HG03520 (cell line): ENCODE measurements at regions not wholly inside any gene's neighbourhood (a gene's known extent, or its start where the extent isn't known, plus 50 kb on each side); places are given as distances from the start of the nearest gene placed in this dataset.
"Not testable (repeated sequence)": the region's sequence is repeated elsewhere in the genome, so short reads cannot be mapped to it uniquely, and the experiment has no call there.

Source experiments
- ATAC-seq: cut with Tn5 transposase; IDR thresholded peaks from one replicate; pipeline ENCODE4 v1.9.1; 2021; ENCODE audit warnings: mild to moderate bottlenecking, moderate library complexity; ENCODE audit not compliant: unreplicated experiment

GRCh38 chrX:43345166-43345565 is 310.9 kb upstream of the MAOA start:
- no peak for ATAC-seq

DNA sequence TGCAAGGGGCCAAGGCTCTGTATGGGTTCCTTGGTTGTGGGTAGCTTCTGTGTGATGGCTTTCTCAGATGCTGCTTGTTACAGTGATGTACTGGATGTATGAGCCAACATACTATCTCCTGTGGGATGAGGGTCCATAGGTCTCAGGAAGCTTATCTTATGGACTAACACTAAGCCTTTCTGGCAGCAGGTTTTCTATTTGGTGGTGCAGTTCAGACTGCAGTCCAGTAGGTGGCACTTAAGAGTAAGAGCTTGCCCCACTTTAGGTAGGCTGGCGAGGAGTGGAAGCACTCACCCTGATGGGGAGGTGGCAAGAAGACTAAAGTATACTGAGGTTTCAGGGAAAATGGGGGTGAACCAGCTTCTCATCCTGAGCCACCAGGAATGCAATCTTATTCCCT is 306.7 kb upstream of the MAOA start:
- ATAC-seq: peak; percentile 67

DNA sequence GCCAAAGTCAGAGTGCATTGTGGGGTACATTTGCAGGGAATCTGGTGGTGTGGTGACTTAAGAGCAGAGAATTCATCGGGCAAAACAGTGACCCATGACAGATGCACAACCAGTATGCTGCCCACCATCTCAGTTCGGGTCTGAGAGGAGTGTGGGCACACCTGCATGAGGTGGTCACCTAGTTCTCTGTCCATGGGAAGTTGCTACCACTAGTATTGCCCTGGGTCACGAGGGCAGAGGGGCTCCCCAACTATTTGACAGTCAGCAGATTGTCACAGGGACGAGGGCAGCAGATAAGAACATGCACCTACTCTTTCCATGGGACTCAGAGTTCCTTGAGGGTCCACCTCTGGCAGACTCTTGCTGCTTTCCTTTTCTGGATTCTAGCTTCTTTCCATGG is 305.2 kb upstream of the MAOA start:
- no peak for ATAC-seq

- no peak for ATAC-seq
Measured at GRCh38 chrX:43357741-43358140, 298.4 kb upstream of the MAOA start.

DNA sequence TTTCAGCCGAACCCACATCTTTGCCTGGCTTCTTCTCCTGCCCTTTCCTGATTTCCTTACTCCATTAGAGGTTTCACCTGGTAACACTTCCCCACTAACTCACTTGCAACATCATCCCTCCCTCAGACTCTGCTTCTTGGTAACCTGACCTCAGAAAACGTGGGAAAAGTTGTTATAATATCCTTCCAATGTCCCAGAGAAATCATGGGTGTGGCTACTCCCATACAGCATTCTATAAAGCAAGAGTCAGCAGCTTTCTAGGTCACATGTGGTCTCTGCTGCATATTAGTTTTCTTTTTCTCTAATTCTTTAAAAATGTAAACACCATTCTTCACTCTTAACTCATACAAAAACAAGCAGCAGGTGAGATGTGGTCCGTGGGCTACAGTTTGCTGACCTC is 283.1 kb upstream of the MAOA start:
- no peak for ATAC-seq

DNA sequence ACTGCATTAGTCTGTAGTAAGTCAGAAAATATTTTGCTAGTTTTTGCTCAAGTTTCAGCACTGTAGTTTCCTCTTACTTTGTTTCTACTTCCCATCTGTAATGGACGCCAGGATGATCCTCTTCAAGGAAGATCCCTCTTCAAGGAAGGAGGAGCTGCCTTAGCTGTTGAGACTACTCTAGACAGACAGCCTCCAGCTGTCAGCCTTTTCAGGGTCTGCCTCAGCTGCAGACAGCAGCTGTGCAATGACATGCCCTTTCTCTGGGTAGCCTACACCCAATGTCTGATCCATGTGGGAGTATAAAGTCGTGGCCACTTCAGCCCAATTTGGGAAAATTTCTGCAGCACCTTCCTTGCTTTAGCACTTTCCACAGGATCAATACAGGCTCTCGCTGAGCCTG is 281.0 kb upstream of the MAOA start:
- ATAC-seq: no peak

DNA sequence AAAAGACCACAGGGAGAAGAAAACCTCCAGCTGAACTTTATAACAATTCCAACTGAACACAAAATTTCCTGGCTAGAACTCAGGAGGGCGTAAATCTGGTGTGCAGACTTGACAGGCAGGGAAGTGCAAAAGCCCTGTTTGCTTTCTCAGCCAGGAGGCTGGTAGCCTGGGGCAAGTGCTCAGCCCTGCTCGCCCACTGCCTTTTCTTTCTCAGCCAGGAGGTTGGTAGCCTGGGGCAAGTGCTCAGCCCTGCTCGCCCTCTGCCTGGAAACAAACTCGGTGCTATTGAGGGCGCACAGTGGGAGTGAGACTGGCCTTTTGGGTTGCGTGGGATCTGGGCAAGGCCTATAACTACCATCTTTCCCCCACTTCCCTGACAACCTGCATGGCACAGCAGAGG is 275.4 kb upstream of the MAOA start:
- ATAC-seq: no peak

- no peak for ATAC-seq
Measured at GRCh38 chrX:43386875-43387274, 269.2 kb upstream of the MAOA start.

DNA sequence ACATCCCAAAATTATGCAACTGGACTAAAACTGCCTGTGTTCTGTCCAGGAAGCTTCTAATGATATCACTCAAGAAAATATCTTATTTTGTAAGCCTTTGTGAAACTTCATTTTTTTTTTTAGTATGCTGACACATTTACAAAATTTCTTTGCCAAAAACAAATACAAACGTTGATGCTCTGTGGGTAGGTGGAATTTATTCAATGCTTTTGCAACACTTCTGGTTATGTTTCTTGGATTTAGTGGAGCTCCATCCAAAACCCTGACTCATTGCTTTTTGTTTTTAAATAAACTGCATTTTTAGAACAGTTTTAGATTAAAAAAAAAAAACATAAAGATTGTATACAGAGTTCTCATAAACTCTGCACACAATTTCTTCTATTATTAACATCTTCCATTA is 250.9 kb upstream of the MAOA start:
- ATAC-seq: no peak

GRCh38 chrX:43423876-43424275 is 232.2 kb upstream of the MAOA start:
- no peak for ATAC-seq

- ATAC-seq: no peak
Measured at GRCh38 chrX:43436517-43436916, 219.6 kb upstream of the MAOA start.

- no peak for ATAC-seq
Measured at GRCh38 chrX:43446752-43447151, 209.3 kb upstream of the MAOA start.

DNA sequence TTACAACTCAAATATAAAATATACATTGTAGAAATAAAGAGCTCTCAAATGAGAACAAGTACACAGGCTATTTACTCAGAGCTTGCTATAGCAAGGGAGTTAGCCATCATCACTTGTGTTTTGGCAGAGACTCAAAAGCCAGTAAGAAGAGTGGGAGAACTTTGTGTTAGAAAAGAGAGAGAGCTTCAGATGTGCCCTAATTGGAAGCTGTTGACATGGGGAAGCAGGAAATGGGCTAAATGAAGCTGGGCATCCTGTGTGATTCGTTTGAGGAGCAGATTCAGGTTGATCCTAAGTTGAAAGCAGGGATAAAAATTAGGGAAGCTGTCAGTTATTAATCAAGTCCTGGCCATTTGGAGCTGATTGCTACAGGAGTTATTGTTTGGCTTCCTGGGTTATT is 207.4 kb upstream of the MAOA start:
- no peak for ATAC-seq

DNA sequence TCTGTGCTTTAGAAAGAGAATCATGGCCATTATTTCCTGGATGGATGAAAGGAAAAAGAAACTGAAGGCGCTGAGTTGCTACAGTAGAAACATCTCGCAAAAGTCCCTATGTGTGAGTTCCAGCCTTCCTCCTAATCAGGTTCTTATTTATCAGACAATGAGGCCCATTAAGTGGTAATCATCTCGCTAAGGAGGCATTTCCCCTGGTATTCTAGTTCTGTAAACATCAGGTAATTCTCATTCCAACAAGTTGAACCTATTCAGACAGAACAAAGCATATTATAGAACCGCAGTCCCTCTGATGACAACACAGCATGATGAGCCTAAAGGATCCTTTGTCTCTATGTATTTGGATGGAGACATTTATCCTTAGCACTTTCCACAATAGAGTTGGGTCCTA is 205.7 kb upstream of the MAOA start:
- no peak for ATAC-seq

- not testable (repeated sequence) for ATAC-seq
Measured at GRCh38 chrX:43451976-43452686, 204.0 kb upstream of the MAOA start.

GRCh38 chrX:43456063-43456462 is 200.0 kb upstream of the MAOA start:
- ATAC-seq: no peak

- no peak for ATAC-seq
Measured at GRCh38 chrX:43456906-43457305, 199.2 kb upstream of the MAOA start.

GRCh38 chrX:43467608-43468234 is 188.4 kb upstream of the MAOA start:
- no peak for ATAC-seq

GRCh38 chrX:43469391-43470054 is 186.6 kb upstream of the MAOA start:
- peak; percentile 72 for ATAC-seq

- ATAC-seq: no peak
Measured at GRCh38 chrX:43474321-43474720, 181.8 kb upstream of the MAOA start.

DNA sequence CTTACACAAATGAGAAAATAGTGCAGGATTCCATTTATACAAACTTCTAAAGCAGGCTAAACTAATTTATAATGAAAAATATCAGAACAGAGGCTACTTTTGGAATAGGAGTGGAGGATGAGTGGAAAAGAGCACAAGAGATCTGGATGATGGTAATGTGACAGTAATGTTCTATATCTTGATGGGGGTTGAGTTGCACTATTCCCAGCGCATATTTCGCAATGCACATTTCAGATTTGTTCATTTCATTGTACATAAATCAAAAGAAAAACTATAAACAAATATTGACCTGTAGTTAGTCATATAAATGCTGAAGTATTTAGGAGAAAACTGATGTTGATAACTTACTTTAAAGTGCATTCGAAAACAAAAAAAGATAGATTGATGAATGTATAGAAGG is 177.0 kb upstream of the MAOA start:
- no peak for ATAC-seq

DNA sequence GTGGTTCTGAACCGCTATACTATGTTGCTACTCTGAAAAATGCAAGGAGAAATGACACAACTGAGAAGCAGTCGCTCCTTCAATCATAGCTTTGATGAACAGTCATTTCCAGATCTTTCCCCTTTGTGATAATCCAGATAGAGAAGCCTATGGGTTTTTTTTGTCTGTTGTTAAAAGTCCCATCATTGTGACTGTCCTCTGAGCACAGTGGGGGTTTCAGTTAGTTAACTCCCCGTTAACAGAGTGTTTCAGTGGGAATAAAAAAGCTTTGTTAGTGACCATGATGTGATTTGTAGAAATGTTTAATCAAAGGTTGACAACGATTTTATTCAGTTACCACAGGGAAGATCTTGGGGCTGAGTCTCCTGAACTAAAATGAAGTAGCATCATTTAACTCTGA is 176.2 kb upstream of the MAOA start:
- ATAC-seq: no peak
